WTC11 (cell line): ENCODE measurements at regions not wholly inside any gene's neighbourhood (a gene's known extent, or its start where the extent isn't known, plus 50 kb on each side); places are given as distances from the start of the nearest gene placed in this dataset.

Source experiments
- ATF3 ChIP-seq: sonication (generic); formaldehyde crosslinking; conservative IDR thresholded peaks from 2 replicates; pipeline ENCODE4 v1.8.1; 2022; ENCODE audit warnings: mild to moderate bottlenecking, missing genetic modification reagents
- CTCF ChIP-seq: fragments of 200-600 bp; IDR thresholded peaks from 2 replicates; pipeline ENCODE4 v1.8.0; 2022; ENCODE audit warnings: antibody characterized with exemption
- E2F1 ChIP-seq: sonication (generic); formaldehyde crosslinking; IDR thresholded peaks from 2 replicates; pipeline ENCODE4 v1.8.0; 2022; ENCODE audit warnings: mild to moderate bottlenecking, missing genetic modification reagents
- E2F4 ChIP-seq: sonication (generic); formaldehyde crosslinking; IDR thresholded peaks from 2 replicates; pipeline ENCODE4 v1.8.1; 2022; ENCODE audit warnings: low read depth, mild to moderate bottlenecking, moderate library complexity, missing genetic modification reagents, borderline replicate concordance
- PRDM15 ChIP-seq: sonication (generic); formaldehyde crosslinking; IDR thresholded peaks from 2 replicates; pipeline ENCODE4 v1.8.0; 2022; ENCODE audit warnings: missing genetic modification reagents
- TEAD4 ChIP-seq: sonication (generic); formaldehyde crosslinking; IDR thresholded peaks from 2 replicates; pipeline ENCODE4 v1.8.0; 2022; ENCODE audit warnings: mild to moderate bottlenecking, missing genetic modification reagents
- ZBTB43 ChIP-seq: sonication (generic); formaldehyde crosslinking; IDR thresholded peaks from 2 replicates; pipeline ENCODE4 v1.8.1; 2023; ENCODE audit warnings: mild to moderate bottlenecking, missing genetic modification reagents
- ZNF138 ChIP-seq: sonication (generic); formaldehyde crosslinking; conservative IDR thresholded peaks from 2 replicates; pipeline ENCODE4 v1.8.1; 2022; ENCODE audit warnings: mild to moderate bottlenecking, moderate library complexity, missing genetic modification reagents
- ZNF232 ChIP-seq: sonication (generic); formaldehyde crosslinking; IDR thresholded peaks from 2 replicates; pipeline ENCODE4 v1.8.0; 2022; ENCODE audit warnings: mild to moderate bottlenecking, missing genetic modification reagents
- ZNF416 ChIP-seq: fragments of 250-450 bp; sonication (Bioruptor Pico); IDR thresholded peaks from 2 replicates; pipeline ENCODE4 v1.9.0; 2021; ENCODE audit warnings: mild to moderate bottlenecking, inconsistent platforms
- ZNF425 ChIP-seq: fragments of 250-450 bp; sonication (Bioruptor Pico); conservative IDR thresholded peaks from 2 replicates; pipeline ENCODE4 v1.9.0; 2021; ENCODE audit warnings: mild to moderate bottlenecking

GRCh38 chr6:74871757-74872156, 334.1 kb downstream of the COL12A1 start:
- TF ChIP-seq PRDM15 (no peak), ZNF138 (CRISPR knock-in tag) (no peak), ZNF416 (CRISPR knock-in tag) (no peak), ATF3 (CRISPR knock-in tag) (no peak), ZNF425 (CRISPR knock-in tag) (no peak), CTCF (no peak), TEAD4 (CRISPR knock-in tag) (no peak), E2F4 (CRISPR knock-in tag) (no peak), ZNF232 (CRISPR knock-in tag) (no peak), ZBTB43 (CRISPR knock-in tag) (no peak), E2F1 (no peak)
